K562 (cell line): ENCODE measurements at regions not wholly inside any gene's neighbourhood (a gene's known extent, or its start where the extent isn't known, plus 50 kb on each side); places are given as distances from the start of the nearest gene placed in this dataset.

Experiments
- CTCF ChIP-seq, 3 experiments: IDR thresholded peaks in 2 of 3; conservative IDR thresholded peaks in 1 of 3; 2 replicates each; pipeline ENCODE4 v1.5.1; 2011 to 2012; ENCODE audit warnings: low read length in 3 of 3, mild to moderate bottlenecking in 3 of 3, control low read depth in 2 of 3, improper control_type of control experiment in 1 of 3, inconsistent platforms in 1 of 3, low read depth in 1 of 3, mixed read lengths in 1 of 3, moderate library complexity in 1 of 3; ENCODE audit not compliant: insufficient read depth in 2 of 3
- FOXA1 ChIP-seq: fragments of 450-650 bp; IDR thresholded peaks from 2 replicates; pipeline ENCODE4 v1.6.1; 2016; ENCODE audit warnings: mild to moderate bottlenecking, borderline replicate concordance
- GATAD2B ChIP-seq: fragments of 450-650 bp; IDR thresholded peaks from 2 replicates; pipeline ENCODE4 v1.6.1; 2017; ENCODE audit warnings: mild to moderate bottlenecking, borderline replicate concordance
- GTF2F1 ChIP-seq: IDR thresholded peaks from 2 replicates; pipeline ENCODE4 v1.6.1; 2011; ENCODE audit warnings: low read depth, low read length, improper control_type of control experiment
- HNRNPLL ChIP-seq: fragments of 200-400 bp; formaldehyde crosslinking; IDR thresholded peaks from 2 replicates; pipeline ENCODE4 v1.6.1; 2017; ENCODE audit warnings: low read length, low read depth, mild to moderate bottlenecking; ENCODE audit not compliant: poor library complexity, severe bottlenecking
- MAFF ChIP-seq: IDR thresholded peaks from 2 replicates; pipeline ENCODE4 v1.6.1; 2012; ENCODE audit warnings: low read length, improper control_type of control experiment
- POLR2A ChIP-seq: fragments of 450-650 bp; conservative IDR thresholded peaks from 2 replicates; pipeline ENCODE4 v1.6.1; 2016
- SMAD2 ChIP-seq: fragments of 150-350 bp; IDR thresholded peaks from 2 replicates; pipeline ENCODE4 v1.6.1; 2014; ENCODE audit warnings: low read depth, mild to moderate bottlenecking, low read length
- TAF1 ChIP-seq: IDR thresholded peaks from 2 replicates; pipeline ENCODE4 v1.6.1; 2011; ENCODE audit warnings: mild to moderate bottlenecking, low read length, moderate library complexity; ENCODE audit not compliant: insufficient read depth, control insufficient read depth, severe bottlenecking; ENCODE audit errors: extremely low read depth
- USF1 ChIP-seq: sonication (generic); formaldehyde crosslinking; IDR thresholded peaks from 2 replicates; pipeline ENCODE4 v1.9.0; 2022; ENCODE audit warnings: mild to moderate bottlenecking, missing genetic modification reagents
- ZNF3 ChIP-seq: fragments of 250-450 bp; sonication (Bioruptor Pico); IDR thresholded peaks from 2 replicates; pipeline ENCODE4 v1.5.0; 2021; ENCODE audit warnings: mild to moderate bottlenecking, moderate library complexity
- ZNF780A ChIP-seq: fragments of 250-450 bp; sonication (Bioruptor Pico); IDR thresholded peaks from 2 replicates; pipeline ENCODE4 v1.5.0; 2021; ENCODE audit warnings: mild to moderate bottlenecking

- TF ChIP-seq TAF1 (no peak), ZNF780A (CRISPR knock-in tag) (no peak), ZNF3 (CRISPR knock-in tag) (no peak), FOXA1 (no peak), GATAD2B (no peak), GTF2F1 (no peak), HNRNPLL (no peak), CTCF (IDR thresholded peaks at IDR 0.05 in 2 of 3, conservative IDR thresholded peaks at IDR 0.05 in 1 of 3; ENCODE audit: insufficient read depth in 2 of 3, low read depth in 1 of 3, low read length in 3 of 3) (no peak), USF1 (CRISPR knock-in tag) (no peak), POLR2A (no peak), MAFF (no peak), SMAD2 (no peak)
Measured at GRCh38 chr10:107480781-107481180, 316.3 kb upstream of the SORCS1 start.
